OCI-LY7 (cell line): ENCODE measurements at regions not wholly inside any gene's neighbourhood (a gene's known extent, or its start where the extent isn't known, plus 50 kb on each side); places are given as distances from the start of the nearest gene placed in this dataset.

Experiments
- BruUV-seq: library from RNA; stranded (reverse); fragments of 400-500 nt; replicated peaks from 2 replicates; lab custom pipeline; 2021; lab: Mats Ljungman, UMichigan
- CTCF ChIA-PET: fragments of 300-600 bp; sonication (Branson Sonifier 250); formaldehyde crosslinking; loops from one replicate; lab custom pipeline; 2022; ENCODE audit warnings: antibody characterized with exemption; ENCODE audit not compliant: unreplicated experiment; lab: Charles Lee
- POLR2A ChIA-PET: fragments of 300-600 bp; sonication (Branson Sonifier 250); formaldehyde crosslinking; loops from one replicate; lab custom pipeline; 2022; ENCODE audit warnings: antibody characterized with exemption; lab: Charles Lee
- DNase-seq: peaks from one replicate; pipeline ENCODE4 v3.0.0-alpha.2; 2015; ENCODE audit warnings: low spot score
- H2AFZ ChIP-seq: fragments of 200-600 bp; sonication (generic), shearing (Covaris generic); 2 replicates; pipeline ENCODE4 v1.6.1; 2014; ENCODE audit warnings: mild to moderate bottlenecking, antibody characterized with exemption, low read length, moderate library complexity
- H3K27ac ChIP-seq: fragments of 200-600 bp; sonication (generic); 2 replicates; pipeline ENCODE4 v1.5.1; 2014; ENCODE audit warnings: mixed run types, low read depth, mild to moderate bottlenecking, moderate library complexity, low read length, inconsistent platforms; ENCODE audit not compliant: poor library complexity, severe bottlenecking
- H3K36me3 ChIP-seq: fragments of 200-600 bp; sonication (generic); 2 replicates; pipeline ENCODE4 v1.6.1; 2014; ENCODE audit warnings: mild to moderate bottlenecking, antibody characterized with exemption, low read length, moderate library complexity, mixed read lengths; ENCODE audit not compliant: insufficient read depth
- H3K4me1 ChIP-seq: fragments of 200-600 bp; sonication (generic); 2 replicates; pipeline ENCODE4 v1.5.1; 2014; ENCODE audit warnings: mild to moderate bottlenecking, low read length; ENCODE audit not compliant: insufficient read depth, poor library complexity, severe bottlenecking
- H3K4me2 ChIP-seq: fragments of 200-600 bp; sonication (generic); 2 replicates; pipeline ENCODE4 v1.6.1; 2014; ENCODE audit warnings: mild to moderate bottlenecking, low read length
- H3K4me3 ChIP-seq: fragments of 200-600 bp; sonication (generic); 2 replicates; pipeline ENCODE4 v1.5.1; 2014; ENCODE audit warnings: mild to moderate bottlenecking, low read depth, low read length; ENCODE audit not compliant: poor library complexity, severe bottlenecking
- H3K79me2 ChIP-seq: fragments of 200-600 bp; sonication (generic); 2 replicates; pipeline ENCODE4 v1.6.1; 2016; ENCODE audit warnings: low read depth, mild to moderate bottlenecking, low read length, moderate library complexity, mixed read lengths; ENCODE audit not compliant: insufficient read depth
- H3K9me2 ChIP-seq: fragments of 200-600 bp; sonication (generic); 2 replicates; pipeline ENCODE4 v1.6.1; 2016; ENCODE audit warnings: mild to moderate bottlenecking, low read length, mixed read lengths; ENCODE audit not compliant: insufficient read depth
- H3K9me3 ChIP-seq: fragments of 200-600 bp; sonication (generic); 2 replicates; pipeline ENCODE4 v1.6.1; 2014; ENCODE audit warnings: mild to moderate bottlenecking, mixed run types, low read length, mixed read lengths
- H4K20me1 ChIP-seq: fragments of 200-600 bp; sonication (generic); 2 replicates; pipeline ENCODE4 v1.6.1; 2014; ENCODE audit warnings: mild to moderate bottlenecking, antibody characterized with exemption, low read length, moderate library complexity, mixed read lengths; ENCODE audit not compliant: insufficient read depth
- CTCF ChIP-seq: fragments of 200-600 bp; sonication (generic); conservative IDR thresholded peaks from 2 replicates; pipeline ENCODE4 v1.5.1; 2014; ENCODE audit warnings: mild to moderate bottlenecking, antibody characterized with exemption, low read length, moderate library complexity, mixed read lengths
- EZH2phosphoT487 ChIP-seq: fragments of 200-600 bp; sonication (generic); IDR thresholded peaks from 2 replicates; pipeline ENCODE4 v1.6.1; 2018; ENCODE audit warnings: low read depth, borderline replicate concordance, mild to moderate bottlenecking, mixed run types, antibody characterized with exemption, low read length, moderate library complexity, mixed read lengths
- intact Hi-C: fragments of 100-400 bp; cut with micrococcal nuclease; formaldehyde crosslinking; loops from one replicate; pipeline ENCODE4 v1.10.0; 2022; ENCODE audit not compliant: unreplicated experiment

GRCh38 chr4:147084861-147085260 lies 139.2 kb upstream of the TTC29 start:
- no peaks in the 10 kb centered on the region for H3K36me3 ChIP-seq
- H2AFZ ChIP-seq: no peak overlapping the region
- H3K4me3 ChIP-seq: no peak overlapping the region
- no peak overlapping the region for H3K4me2 ChIP-seq
- DNase-seq: no peak
- ChIA-PET CTCF (no interaction called here), POLR2A (no interaction called here)
- H3K27ac ChIP-seq: no peak overlapping the region
- no TSS peak for BruUV-seq
- intact Hi-C loops: no loop called here
- no peaks in the 10 kb centered on the region for H4K20me1 ChIP-seq
- no peaks in the 10 kb centered on the region for H3K9me2 ChIP-seq
- H3K79me2 ChIP-seq: no peaks in the 10 kb centered on the region
- no peak for TF ChIP-seq CTCF
- TF ChIP-seq EZH2phosphoT487: no peak
- H3K4me1 ChIP-seq: no peaks in the 10 kb centered on the region
- H3K9me3 ChIP-seq: no peaks in the 10 kb centered on the region

DNA sequence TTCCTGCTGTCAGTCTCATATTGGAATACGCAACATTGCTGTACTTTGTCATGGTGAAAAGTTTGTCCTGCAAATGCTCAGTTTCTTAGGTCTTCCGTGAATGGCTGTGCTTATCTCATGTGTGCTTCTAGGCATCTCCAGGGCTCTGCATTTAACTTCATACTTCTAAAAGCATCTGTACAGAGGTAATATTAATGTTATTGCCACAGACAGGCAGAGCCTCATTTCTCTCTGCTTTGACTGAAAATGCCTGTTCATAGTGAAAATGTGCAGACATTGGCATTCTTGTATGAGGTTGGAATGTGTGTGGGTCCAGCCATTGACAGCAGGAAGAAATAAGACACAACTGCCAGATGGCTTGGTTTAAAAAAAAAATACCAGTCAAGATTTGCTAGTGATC lies 140.1 kb upstream of the TTC29 start:
- H3K36me3 ChIP-seq: no peaks in the 10 kb centered on the region
- H3K4me2 ChIP-seq: no peak overlapping the region
- no TSS peak for BruUV-seq
- H3K4me3 ChIP-seq: no peak overlapping the region
- no peaks in the 10 kb centered on the region for H3K9me2 ChIP-seq
- H3K27ac ChIP-seq: no peak overlapping the region
- intact Hi-C loops: no loop called here
- no peaks in the 10 kb centered on the region for H3K4me1 ChIP-seq
- CTCF ChIA-PET: no interaction called here
- H3K79me2 ChIP-seq: no peaks in the 10 kb centered on the region
- TF ChIP-seq CTCF: no peak
- no peak for TF ChIP-seq EZH2phosphoT487
- POLR2A ChIA-PET: interaction anchor here (0.6 kb wide), 1 partner anchor 362 kb away, joined by 3 read pairs; no protein-coding TSS in a partner anchor
- no peaks in the 10 kb centered on the region for H4K20me1 ChIP-seq
- DNase-seq: no peak
- no peaks in the 10 kb centered on the region for H3K9me3 ChIP-seq
- H2AFZ ChIP-seq: no peak overlapping the region

DNA sequence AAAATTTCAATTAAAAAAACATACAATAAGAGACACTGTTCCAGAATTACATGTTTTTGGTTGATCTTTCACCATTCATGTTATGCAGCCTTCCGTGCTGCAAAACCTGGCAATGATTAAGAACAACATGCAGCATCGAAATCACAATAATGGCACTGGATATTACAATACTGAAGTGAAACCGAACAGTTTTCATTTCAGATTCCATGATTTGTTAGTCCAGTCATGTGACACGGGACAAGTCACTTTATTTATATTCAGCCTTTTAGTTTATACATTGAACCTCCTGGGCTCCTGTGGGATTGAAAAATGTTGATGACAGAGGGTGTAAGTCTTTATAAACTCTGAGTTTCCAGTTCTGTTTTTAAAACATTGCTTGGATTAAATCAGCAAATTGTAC lies 142.5 kb upstream of the TTC29 start:
- H4K20me1 ChIP-seq: no peaks in the 10 kb centered on the region
- H3K36me3 ChIP-seq: no peaks in the 10 kb centered on the region
- H3K9me3 ChIP-seq: no peaks in the 10 kb centered on the region
- ChIA-PET CTCF (no interaction called here), POLR2A (interaction anchor here (0.6 kb wide), 1 partner anchor 394 kb away, joined by 5 read pairs; no protein-coding TSS in a partner anchor)
- H2AFZ ChIP-seq: no peak overlapping the region
- no peak for TF ChIP-seq CTCF
- TF ChIP-seq EZH2phosphoT487: no peak
- no peaks in the 10 kb centered on the region for H3K79me2 ChIP-seq
- no peaks in the 10 kb centered on the region for H3K9me2 ChIP-seq
- H3K4me1 ChIP-seq: no peaks in the 10 kb centered on the region
- H3K27ac ChIP-seq: no peak overlapping the region
- H3K4me3 ChIP-seq: no peak overlapping the region
- no peak for DNase-seq
- BruUV-seq: no TSS peak
- no peak overlapping the region for H3K4me2 ChIP-seq
- intact Hi-C loops: no loop called here
